SK-N-MC (cell line): ENCODE measurements at regions not wholly inside any gene's neighbourhood (a gene's known extent, or its start where the extent isn't known, plus 50 kb on each side); places are given as distances from the start of the nearest gene placed in this dataset.

Source experiments
- DNase-seq: peaks from one replicate; pipeline ENCODE4 v3.0.0-alpha.2; 2011; ENCODE audit warnings: low read depth, low spot score
- H3K27ac ChIP-seq: fragments of 200-600 bp; sonication (generic); 2 replicates; pipeline ENCODE4 v1.5.1; 2016; ENCODE audit warnings: mixed run types
- H3K36me3 ChIP-seq: fragments of 200-600 bp; sonication (generic); 2 replicates; pipeline ENCODE4 v1.6.1; 2017; ENCODE audit warnings: antibody characterized with exemption, low read length, mixed read lengths; ENCODE audit not compliant: insufficient read depth
- H3K4me3 ChIP-seq: fragments of 200-600 bp; sonication (generic); 2 replicates; pipeline ENCODE4 v1.5.1; 2016
- H3K9ac ChIP-seq: fragments of 200-600 bp; sonication (generic); 2 replicates; pipeline ENCODE4 v1.8.0; 2017; ENCODE audit warnings: mixed run types, mixed read lengths; ENCODE audit not compliant: insufficient read length
- H3K9me3 ChIP-seq: fragments of 200-600 bp; sonication (generic); 2 replicates; pipeline ENCODE4 v1.6.1; 2017; ENCODE audit warnings: low read depth, mild to moderate bottlenecking, antibody characterized with exemption, low read length, moderate library complexity, mixed read lengths
- EZH2 ChIP-seq: fragments of 200-600 bp; sonication (generic); IDR thresholded peaks from one replicate; pipeline ENCODE4 v1.6.1; 2017; ENCODE audit warnings: antibody characterized with exemption
- FOXP2 ChIP-seq: optimal IDR thresholded peaks from 2 replicates; pipeline ENCODE3; 2011; ENCODE audit warnings: mild to moderate bottlenecking, moderate library complexity; ENCODE audit not compliant: insufficient read depth; ENCODE audit errors: extremely low read length, control extremely low read depth
- POLR2AphosphoS5 ChIP-seq: IDR thresholded peaks from 2 replicates; pipeline ENCODE4 v1.6.1; 2012; ENCODE audit warnings: mild to moderate bottlenecking, low read depth, low read length, borderline replicate concordance

GRCh38 chr11:134837166-134837886, 425.3 kb upstream of the B3GAT1 start:
- no peak for TF ChIP-seq FOXP2
- no peak for TF ChIP-seq POLR2AphosphoS5
- H3K27ac ChIP-seq = no peak overlapping the region
- no peaks in the 10 kb centered on the region for H3K36me3 ChIP-seq
- no peak overlapping the region for H3K9ac ChIP-seq
- H3K9me3 ChIP-seq = no peaks in the 10 kb centered on the region
- DNase-seq = no peak
- H3K4me3 ChIP-seq = no peak overlapping the region

GRCh38 chr11:134836561-134836960, 424.5 kb upstream of the B3GAT1 start:
- Histone ChIP-seq H3K4me3 (no peak overlapping the region), H3K9ac (no peak overlapping the region), H3K36me3 (no peaks in the 10 kb centered on the region), H3K9me3 (no peaks in the 10 kb centered on the region), H3K27ac (no peak overlapping the region)
- TF ChIP-seq FOXP2 = no peak
- TF ChIP-seq POLR2AphosphoS5 = no peak
- TF ChIP-seq EZH2 = no peak
- DNase-seq = no peak

DNA sequence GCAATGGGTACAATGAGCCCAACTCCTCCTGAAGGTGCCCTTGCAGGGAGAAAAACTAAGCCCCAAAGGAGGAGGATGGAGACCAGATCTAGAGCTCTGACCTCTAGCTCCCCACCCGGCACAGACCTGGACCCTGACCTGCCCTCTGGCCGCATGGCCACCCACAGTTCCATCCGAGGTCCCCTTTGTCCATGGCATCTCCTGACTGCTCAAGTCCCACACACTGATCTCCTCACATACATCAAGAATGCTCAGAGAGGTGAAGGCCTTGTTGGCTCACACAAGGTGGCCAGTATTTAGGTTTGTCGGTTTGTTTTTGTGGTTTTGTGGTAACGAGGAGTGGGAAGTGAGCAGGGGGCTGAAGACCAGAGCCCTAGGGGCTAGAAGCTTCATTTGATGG, 423.5 kb upstream of the B3GAT1 start:
- no peak for DNase-seq
- Histone ChIP-seq H3K27ac (no peak overlapping the region), H3K9ac (no peak overlapping the region), H3K36me3 (no peaks in the 10 kb centered on the region), H3K9me3 (no peaks in the 10 kb centered on the region), H3K4me3 (no peak overlapping the region)
- TF ChIP-seq EZH2 = no peak
- no peak for TF ChIP-seq POLR2AphosphoS5
- no peak for TF ChIP-seq FOXP2

DNA sequence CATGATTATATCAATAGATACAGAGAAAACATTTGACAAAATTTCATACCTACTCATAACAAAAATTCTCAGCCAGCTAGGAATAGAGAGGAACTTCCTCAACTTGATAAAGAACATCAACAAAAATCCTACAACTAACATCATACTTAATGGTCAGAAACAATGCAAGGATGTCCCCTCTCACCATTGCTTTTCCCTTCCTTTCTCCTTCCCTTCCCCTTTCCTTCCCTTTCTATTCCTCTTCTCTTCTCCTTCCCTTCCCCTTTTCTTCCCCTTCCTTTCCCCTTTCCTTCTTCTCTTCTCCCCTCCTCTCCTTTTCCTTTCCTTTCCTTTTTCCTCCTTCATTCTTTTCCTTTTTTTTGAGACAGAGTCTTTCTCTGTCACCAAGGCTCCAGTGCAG, 418.3 kb upstream of the B3GAT1 start:
- H3K36me3 ChIP-seq = no peaks in the 10 kb centered on the region
- no peak overlapping the region for H3K9ac ChIP-seq
- no peaks in the 10 kb centered on the region for H3K9me3 ChIP-seq
- TF ChIP-seq FOXP2 (no peak), POLR2AphosphoS5 (no peak), EZH2 (no peak)
- DNase-seq = no peak
- H3K4me3 ChIP-seq = no peak overlapping the region
- no peak overlapping the region for H3K27ac ChIP-seq

- no peak overlapping the region for H3K4me3 ChIP-seq
- no peak overlapping the region for H3K27ac ChIP-seq
- H3K36me3 ChIP-seq = no peaks in the 10 kb centered on the region
- H3K9me3 ChIP-seq = no peaks in the 10 kb centered on the region
- DNase-seq = no peak
- TF ChIP-seq FOXP2 = no peak
- no peak for TF ChIP-seq POLR2AphosphoS5
- no peak for TF ChIP-seq EZH2
- H3K9ac ChIP-seq = no peak overlapping the region
These were observed 411.9 kb upstream of the B3GAT1 start for GRCh38 chr11:134823970-134824369.

- DNase-seq = no peak
- TF ChIP-seq FOXP2 (no peak), EZH2 (no peak), POLR2AphosphoS5 (no peak)
- Histone ChIP-seq H3K36me3 (no peaks in the 10 kb centered on the region), H3K9me3 (no peaks in the 10 kb centered on the region), H3K4me3 (no peak overlapping the region), H3K27ac (no peak overlapping the region), H3K9ac (no peak overlapping the region)
These were observed 410.9 kb upstream of the B3GAT1 start for GRCh38 chr11:134822897-134823296.

GRCh38 chr11:134821422-134821821, 409.4 kb upstream of the B3GAT1 start:
- Histone ChIP-seq H3K27ac (no peak overlapping the region), H3K9ac (no peak overlapping the region), H3K4me3 (no peak overlapping the region), H3K36me3 (no peaks in the 10 kb centered on the region), H3K9me3 (no peaks in the 10 kb centered on the region)
- TF ChIP-seq POLR2AphosphoS5 (no peak), EZH2 (no peak), FOXP2 (no peak)
- no peak for DNase-seq

DNA sequence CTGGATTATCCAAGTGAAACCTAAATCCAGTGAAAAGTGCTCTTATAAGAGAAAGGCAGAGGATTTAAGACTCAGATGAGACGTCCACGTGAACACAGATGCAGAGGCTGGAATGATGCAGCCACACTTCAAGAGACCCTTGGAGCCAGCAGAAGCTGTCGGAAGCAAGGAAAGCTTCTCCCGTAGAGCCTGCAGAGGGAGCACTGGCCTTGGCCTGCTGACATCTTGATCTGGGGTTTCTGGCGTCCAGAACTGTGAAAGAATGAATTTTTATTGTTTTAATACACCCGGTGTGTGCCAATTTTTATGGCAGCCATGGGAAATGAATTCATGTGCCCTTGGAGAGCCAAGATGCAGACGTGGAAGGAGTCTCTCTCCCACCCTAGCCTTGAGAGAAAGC, 407.0 kb upstream of the B3GAT1 start:
- no peak for DNase-seq
- Histone ChIP-seq H3K9ac (no peak overlapping the region), H3K27ac (no peak overlapping the region), H3K4me3 (no peak overlapping the region), H3K9me3 (no peaks in the 10 kb centered on the region), H3K36me3 (no peaks in the 10 kb centered on the region)
- TF ChIP-seq FOXP2 = no peak
- no peak for TF ChIP-seq POLR2AphosphoS5
- TF ChIP-seq EZH2 = no peak

DNA sequence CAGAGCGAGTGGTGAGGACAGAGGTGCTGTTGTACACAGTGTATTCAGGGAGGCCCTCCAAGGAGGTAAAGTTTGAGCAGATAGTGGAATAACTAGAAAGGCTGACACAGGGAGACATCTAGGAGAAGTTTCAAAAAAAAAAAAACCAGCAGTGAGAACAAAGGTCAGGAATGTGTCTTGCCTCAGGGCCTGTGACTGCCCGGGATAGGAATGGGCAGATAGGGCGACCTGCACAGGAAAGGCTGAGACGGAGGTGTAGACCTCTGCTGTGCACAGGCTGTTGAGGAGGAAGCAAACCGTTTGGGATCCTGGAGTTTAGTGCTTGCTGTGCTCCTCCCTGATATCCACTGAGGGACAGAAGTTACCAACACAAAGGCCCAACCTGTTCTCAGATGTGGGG, 406.5 kb upstream of the B3GAT1 start:
- Histone ChIP-seq H3K9me3 (no peaks in the 10 kb centered on the region), H3K27ac (no peak overlapping the region), H3K9ac (no peak overlapping the region), H3K4me3 (no peak overlapping the region), H3K36me3 (no peaks in the 10 kb centered on the region)
- DNase-seq = no peak
- TF ChIP-seq FOXP2 (no peak), EZH2 (no peak), POLR2AphosphoS5 (no peak)
